ENCODE measurements at regions not wholly inside any gene's neighbourhood (a gene's known extent, or its start where the extent isn't known, plus 50 kb on each side); places are given as distances from the start of the nearest gene placed in this dataset.
A peak's percentile ranks its signal among the peaks of the same experiment; 100 is the strongest.

DNA sequence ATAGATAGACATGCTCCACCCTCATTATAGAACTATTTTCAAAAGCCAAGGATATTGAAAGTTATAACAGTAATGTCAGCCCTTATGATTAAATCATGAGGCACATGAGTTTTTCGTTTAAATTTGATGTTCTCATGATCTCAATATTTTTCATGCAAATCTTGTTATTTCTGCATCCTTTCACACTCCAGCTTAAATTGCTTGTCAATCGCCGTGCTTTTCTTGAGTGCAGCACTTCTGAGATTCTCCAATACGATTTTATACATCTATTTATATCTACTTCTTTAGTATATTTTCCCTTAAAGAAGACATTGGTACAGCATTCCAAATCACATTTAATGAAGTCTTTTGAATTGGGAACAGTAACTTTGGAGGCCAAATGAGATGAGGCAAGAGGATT lies 171.2 kb upstream of the GBE1 start:
- no peak for ATAC-seq
- 90% methylated on average over 4 of the region's 4 CpGs for WGBS
- Histone ChIP-seq H3K4me3 (ENCODE audit: low read length) (no peak overlapping the region), H3K9me3 (ENCODE audit: control insufficient read depth, low read length) (no peaks in the 10 kb centered on the region), H3K27me3 (ENCODE audit: control insufficient read depth, insufficient read depth) (no peaks in the 10 kb centered on the region), H3K27ac (ENCODE audit: low read length) (no peak overlapping the region), H3K4me1 (ENCODE audit: control insufficient read depth, insufficient read depth, low read length) (no peaks in the 10 kb centered on the region)
- DNase-seq, result no peak
- intact Hi-C loops (cut with DNase I), result no loop called here

GRCh38 chr3:81931265-81932251 lies 170.1 kb upstream of the GBE1 start:
- Histone ChIP-seq H3K4me1 (ENCODE audit: control insufficient read depth, insufficient read depth, low read length) (no peaks in the 10 kb centered on the region), H3K27me3 (ENCODE audit: control insufficient read depth, insufficient read depth) (no peaks in the 10 kb centered on the region), H3K9me3 (ENCODE audit: control insufficient read depth, low read length) (no peaks in the 10 kb centered on the region), H3K4me3 (ENCODE audit: low read length) (no peak overlapping the region), H3K27ac (ENCODE audit: low read length) (no peak overlapping the region)
- ATAC-seq, result no peak
- DNase-seq, result no peak
- intact Hi-C loops (cut with DNase I), result no loop called here
- 87% methylated on average over 12 of the region's 12 CpGs for WGBS

DNA sequence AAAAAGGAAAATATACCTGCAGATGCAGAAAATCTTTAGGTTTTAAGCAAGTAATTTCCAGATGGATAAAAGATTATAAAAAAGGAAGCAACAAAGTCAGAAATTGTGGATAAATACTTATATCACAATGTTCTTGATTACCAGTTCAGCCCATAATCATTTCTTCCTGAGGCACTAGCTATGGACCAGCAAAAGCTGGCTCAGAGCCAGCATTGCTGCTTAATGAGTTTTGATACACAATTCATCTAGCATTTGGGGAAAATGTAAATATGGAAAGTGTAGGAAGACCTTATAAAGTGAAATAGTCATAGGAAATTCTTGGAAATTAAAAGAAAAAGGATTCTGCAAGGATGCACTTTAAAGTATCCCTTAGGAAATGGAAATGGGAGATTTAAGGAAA lies 168.3 kb upstream of the GBE1 start:
- Histone ChIP-seq H3K27ac (ENCODE audit: low read length) (no peak overlapping the region), H3K4me1 (ENCODE audit: control insufficient read depth, insufficient read depth, low read length) (no peaks in the 10 kb centered on the region), H3K27me3 (ENCODE audit: control insufficient read depth, insufficient read depth) (no peaks in the 10 kb centered on the region), H3K4me3 (ENCODE audit: low read length) (no peak overlapping the region), H3K9me3 (ENCODE audit: control insufficient read depth, low read length) (no peaks in the 10 kb centered on the region)
- intact Hi-C loops (cut with DNase I), result no loop called here
- ATAC-seq (no peak), DNase-seq (peak in 1 of 3 donors; percentile 44)

DNA sequence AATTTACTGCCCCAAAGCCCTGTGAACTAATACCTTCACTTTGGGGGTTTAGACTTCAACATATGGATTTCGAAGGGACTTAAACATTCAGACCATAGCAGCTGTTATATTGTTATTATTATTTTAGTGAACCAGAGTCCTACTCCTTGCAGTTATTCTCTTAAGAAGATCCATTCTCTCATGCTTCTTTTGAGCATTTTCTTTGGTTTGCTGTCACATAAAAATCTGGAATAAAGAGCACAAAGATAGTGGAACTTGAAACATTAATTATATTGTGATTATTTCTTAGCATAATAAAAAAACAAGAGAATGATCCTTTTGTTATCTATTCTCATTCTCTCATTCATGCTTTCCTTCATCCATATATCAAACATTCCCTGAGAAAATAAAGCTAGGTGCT lies 166.4 kb upstream of the GBE1 start:
- ATAC-seq, result no peak
- whole genome bisulfite sequencing, result 94% methylated on average over 1 of the region's 1 CpG
- Histone ChIP-seq H3K4me1 (ENCODE audit: control insufficient read depth, insufficient read depth, low read length) (no peaks in the 10 kb centered on the region), H3K27ac (ENCODE audit: low read length) (no peak overlapping the region), H3K27me3 (ENCODE audit: control insufficient read depth, insufficient read depth) (no peaks in the 10 kb centered on the region), H3K9me3 (ENCODE audit: control insufficient read depth, low read length) (no peaks in the 10 kb centered on the region), H3K4me3 (ENCODE audit: low read length) (no peak overlapping the region)
- no peak for DNase-seq
- intact Hi-C loops (cut with DNase I), result no loop called here

GRCh38 chr3:81925385-81925784 lies 163.9 kb upstream of the GBE1 start:
- H3K9me3 ChIP-seq (ENCODE audit: control insufficient read depth, low read length), result no peaks in the 10 kb centered on the region
- intact Hi-C loops (cut with DNase I), result no loop called here
- no peak overlapping the region for H3K4me3 ChIP-seq (ENCODE audit: low read length)
- ATAC-seq (no peak), DNase-seq (no peak)
- no peak overlapping the region for H3K27ac ChIP-seq (ENCODE audit: low read length)
- no peaks in the 10 kb centered on the region for H3K27me3 ChIP-seq (ENCODE audit: control insufficient read depth, insufficient read depth)
- H3K4me1 ChIP-seq (ENCODE audit: control insufficient read depth, insufficient read depth, low read length), result no peaks in the 10 kb centered on the region

DNA sequence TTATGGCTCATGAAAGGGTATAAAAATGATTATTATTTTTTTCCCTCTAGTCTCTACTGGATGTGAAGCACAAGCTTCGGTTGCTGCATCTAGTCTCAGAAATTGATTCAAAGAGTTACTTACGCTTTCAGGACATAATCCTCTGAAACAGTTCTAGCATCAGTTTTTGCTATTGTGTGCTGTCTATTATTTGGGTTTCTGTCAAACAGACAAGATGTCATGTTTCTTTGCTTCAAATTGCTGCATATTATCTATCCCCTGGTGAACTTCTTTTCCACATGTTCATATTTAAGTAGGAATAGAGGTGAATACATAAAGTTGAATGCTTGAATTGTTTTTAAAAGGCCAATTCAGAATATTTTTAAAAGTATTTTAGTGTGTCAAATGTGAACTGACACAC lies 161.6 kb upstream of the GBE1 start:
- intact Hi-C loops (cut with DNase I), result no loop called here
- Histone ChIP-seq H3K4me1 (ENCODE audit: control insufficient read depth, insufficient read depth, low read length) (no peaks in the 10 kb centered on the region), H3K27me3 (ENCODE audit: control insufficient read depth, insufficient read depth) (no peaks in the 10 kb centered on the region), H3K4me3 (ENCODE audit: low read length) (no peak overlapping the region), H3K27ac (ENCODE audit: low read length) (no peak overlapping the region), H3K9me3 (ENCODE audit: control insufficient read depth, low read length) (no peaks in the 10 kb centered on the region)
- WGBS, result 96% methylated on average over 2 of the region's 2 CpGs
- DNase-seq (no peak), ATAC-seq (no peak)

GRCh38 chr3:81922404-81922803 lies 161.0 kb upstream of the GBE1 start:
- intact Hi-C loops (cut with DNase I), result no loop called here
- 85% methylated on average over 1 of the region's 1 CpG for WGBS
- Histone ChIP-seq H3K27ac (ENCODE audit: low read length) (no peak overlapping the region), H3K9me3 (ENCODE audit: control insufficient read depth, low read length) (no peaks in the 10 kb centered on the region), H3K4me1 (ENCODE audit: control insufficient read depth, insufficient read depth, low read length) (no peaks in the 10 kb centered on the region), H3K4me3 (ENCODE audit: low read length) (no peak overlapping the region), H3K27me3 (ENCODE audit: control insufficient read depth, insufficient read depth) (no peaks in the 10 kb centered on the region)
- ATAC-seq (no peak), DNase-seq (no peak)

DNA sequence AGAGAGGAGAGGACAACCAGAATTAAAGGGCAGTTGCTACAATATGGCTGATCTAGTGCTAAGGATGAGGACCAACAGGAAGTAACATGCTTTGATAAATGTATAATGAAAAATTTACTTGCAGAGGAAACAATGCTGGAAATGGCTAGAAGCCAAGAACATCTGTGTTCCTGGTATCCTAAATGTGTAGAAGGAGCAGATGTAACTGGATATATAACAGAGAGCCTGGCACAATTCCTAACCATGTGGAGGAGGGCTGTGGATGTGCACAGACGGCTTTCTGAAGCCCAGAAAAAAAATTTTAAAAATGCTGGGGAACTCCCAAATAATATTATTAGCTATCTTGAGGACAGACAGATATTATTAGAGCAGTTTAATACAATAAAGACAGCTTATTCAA lies 159.4 kb upstream of the GBE1 start:
- DNase-seq, result no peak
- intact Hi-C loops (cut with DNase I), result no loop called here
- no peak for ATAC-seq
- no peak overlapping the region for H3K4me3 ChIP-seq (ENCODE audit: low read length)
- H3K27ac ChIP-seq (ENCODE audit: low read length), result no peak overlapping the region
- H3K9me3 ChIP-seq (ENCODE audit: control insufficient read depth, low read length), result no peaks in the 10 kb centered on the region
- no peaks in the 10 kb centered on the region for H3K27me3 ChIP-seq (ENCODE audit: control insufficient read depth, insufficient read depth)
- WGBS, result 24% methylated on average over 1 of the region's 1 CpG
- no peaks in the 10 kb centered on the region for H3K4me1 ChIP-seq (ENCODE audit: control insufficient read depth, insufficient read depth, low read length)

DNA sequence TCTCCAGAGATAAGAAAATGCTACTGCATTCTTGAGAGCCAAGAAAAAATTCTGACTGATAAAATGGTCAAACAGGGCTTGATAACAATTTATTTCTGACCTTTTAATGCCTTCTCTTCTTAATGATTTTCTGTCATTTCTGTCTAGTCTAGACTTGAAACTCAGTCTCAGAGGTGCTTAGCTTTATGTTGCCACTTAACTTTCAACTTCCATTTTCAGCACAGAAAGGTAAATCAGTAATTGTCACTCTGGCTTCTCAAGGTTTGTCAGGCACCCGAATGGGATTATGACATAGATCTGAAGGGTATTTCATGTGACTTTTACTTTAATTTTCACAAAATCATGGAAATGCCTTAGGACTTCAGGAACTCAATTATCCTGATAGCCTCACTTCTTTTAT lies 155.4 kb upstream of the GBE1 start:
- ATAC-seq, result no peak
- intact Hi-C loops (cut with DNase I), result no loop called here
- Histone ChIP-seq H3K27me3 (ENCODE audit: control insufficient read depth, insufficient read depth) (no peaks in the 10 kb centered on the region), H3K9me3 (ENCODE audit: control insufficient read depth, low read length) (no peaks in the 10 kb centered on the region), H3K4me1 (ENCODE audit: control insufficient read depth, insufficient read depth, low read length) (no peaks in the 10 kb centered on the region), H3K4me3 (ENCODE audit: low read length) (no peak overlapping the region), H3K27ac (ENCODE audit: low read length) (no peak overlapping the region)
- 71% methylated on average over 1 of the region's 1 CpG for WGBS
- DNase-seq, result no peak

DNA sequence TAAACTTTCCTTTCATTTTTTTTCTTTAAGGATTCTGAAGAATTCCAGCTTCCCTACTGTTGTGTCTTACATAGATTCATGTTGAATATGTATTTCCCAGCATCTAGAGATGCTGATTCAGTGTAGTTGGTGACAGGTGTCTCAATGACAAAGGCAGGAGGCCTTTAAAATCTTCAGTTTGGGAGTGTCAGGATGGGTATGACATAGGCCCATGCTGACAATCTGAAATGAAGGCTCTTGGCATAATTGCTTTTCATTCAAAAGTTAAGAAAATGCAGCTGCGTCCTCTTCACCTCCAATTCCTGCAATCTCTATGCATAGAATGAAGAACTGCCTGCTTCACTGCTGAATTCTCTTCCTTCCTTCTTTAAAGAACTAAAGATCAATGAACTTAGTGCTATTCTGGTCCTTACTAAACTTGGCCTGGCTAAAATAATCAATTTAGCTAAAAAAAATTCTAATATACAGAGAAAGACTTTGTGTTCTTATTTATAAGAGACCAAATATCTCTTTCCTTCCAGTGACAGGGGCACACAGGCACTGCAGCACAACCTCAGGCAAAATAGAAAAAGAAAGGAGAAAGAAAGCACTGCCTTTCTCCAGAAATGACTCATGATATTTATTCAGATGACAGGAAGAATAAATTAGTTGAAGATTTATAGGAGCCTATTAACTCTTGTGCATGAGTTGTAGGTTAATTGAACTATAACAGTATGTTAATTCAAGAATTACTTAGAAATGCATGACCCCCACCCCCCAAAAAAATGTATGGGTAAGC lies 152.6 kb upstream of the GBE1 start:
- H3K4me3 ChIP-seq (ENCODE audit: low read length), result no peak overlapping the region
- no peaks in the 10 kb centered on the region for H3K9me3 ChIP-seq (ENCODE audit: control insufficient read depth, low read length)
- intact Hi-C loops (cut with DNase I), result no loop called here
- no peak for DNase-seq
- H3K4me1 ChIP-seq (ENCODE audit: control insufficient read depth, insufficient read depth, low read length), result no peaks in the 10 kb centered on the region
- 85% methylated on average over 1 of the region's 1 CpG for whole genome bisulfite sequencing
- no peaks in the 10 kb centered on the region for H3K27me3 ChIP-seq (ENCODE audit: control insufficient read depth, insufficient read depth)
- ATAC-seq, result no peak
- no peak overlapping the region for H3K27ac ChIP-seq (ENCODE audit: low read length)

DNA sequence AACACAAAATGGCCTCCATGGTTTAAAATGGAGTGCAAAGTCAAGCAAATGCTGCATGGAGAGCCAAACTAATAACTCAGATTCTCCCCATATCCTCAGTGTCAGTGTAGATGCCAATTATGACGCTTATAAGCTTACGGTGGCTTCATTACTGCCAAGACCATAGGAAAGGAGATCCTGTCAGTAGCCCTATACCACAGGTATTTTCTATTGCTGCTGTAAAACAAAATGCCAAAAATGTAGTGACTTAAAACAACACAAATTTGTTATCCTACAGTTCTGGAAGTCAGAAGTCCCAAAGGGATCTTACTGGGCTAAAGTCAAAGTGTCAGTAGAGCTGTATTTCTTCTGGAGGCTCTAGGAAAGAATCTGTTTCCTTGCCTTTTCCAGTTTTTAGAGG lies 149.8 kb upstream of the GBE1 start:
- Histone ChIP-seq H3K27me3 (ENCODE audit: control insufficient read depth, insufficient read depth) (no peaks in the 10 kb centered on the region), H3K4me1 (ENCODE audit: control insufficient read depth, insufficient read depth, low read length) (no peaks in the 10 kb centered on the region), H3K27ac (ENCODE audit: low read length) (no peak overlapping the region), H3K9me3 (ENCODE audit: control insufficient read depth, low read length) (no peaks in the 10 kb centered on the region), H3K4me3 (ENCODE audit: low read length) (no peak overlapping the region)
- DNase-seq (no peak), ATAC-seq (no peak)
- intact Hi-C loops (cut with DNase I), result no loop called here
- 81% methylated on average over 2 of the region's 2 CpGs for WGBS

Measured in right cardiac atrium (tissue), 5 donors.